Erythroblast (primary cell): ENCODE measurements at regions not wholly inside any gene's neighbourhood (a gene's known extent, or its start where the extent isn't known, plus 50 kb on each side); places are given as distances from the start of the nearest gene placed in this dataset.

Source experiments
- GATA1 ChIP-seq: IDR thresholded peaks from 2 replicates; pipeline ENCODE4 v1.6.1; 2011; ENCODE audit warnings: low read depth, mild to moderate bottlenecking, control low read depth, low read length, moderate library complexity
- POLR2A ChIP-seq: IDR thresholded peaks from 2 replicates; pipeline ENCODE4 v1.6.1; 2011; ENCODE audit warnings: mild to moderate bottlenecking, low read length

DNA sequence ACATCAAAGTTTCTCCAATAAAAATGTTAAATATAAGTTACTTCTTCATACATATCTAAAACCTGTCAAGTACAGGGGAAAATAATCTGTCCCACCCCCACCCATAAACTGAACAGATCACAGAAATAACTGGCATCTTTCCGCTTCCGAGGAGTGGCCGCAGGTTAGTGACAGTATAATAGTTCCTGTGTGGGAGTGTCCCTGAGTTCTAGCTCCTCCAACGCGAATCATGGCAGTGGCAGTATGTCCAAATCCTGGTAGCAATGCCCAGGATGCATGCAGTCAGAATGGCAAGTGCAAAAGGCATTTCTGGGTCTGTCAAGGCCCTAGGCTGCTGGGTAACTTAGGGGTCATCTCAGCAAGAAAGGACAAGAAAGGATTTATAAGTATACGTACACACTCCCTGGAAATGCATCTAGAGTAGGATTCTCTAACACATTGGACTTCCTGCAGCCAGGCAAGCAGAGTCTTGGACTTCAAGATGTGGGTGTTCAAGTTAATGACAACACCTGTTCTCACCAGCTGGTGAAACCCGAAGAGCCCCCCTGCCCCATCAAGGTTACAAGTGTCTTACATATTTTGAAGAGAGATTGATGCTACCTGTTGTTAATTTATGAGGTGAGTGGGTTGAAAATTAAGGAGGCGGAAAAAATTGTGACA lies 94.4 kb upstream of the COL1A2 start:
- TF ChIP-seq POLR2A: no peak
- TF ChIP-seq GATA1: no peak
